H9 (cell line): ENCODE measurements at regions not wholly inside any gene's neighbourhood (a gene's known extent, or its start where the extent isn't known, plus 50 kb on each side); places are given as distances from the start of the nearest gene placed in this dataset.

ENCODE experiments used
- DNase-seq: peaks from one replicate; pipeline ENCODE4 v3.0.0-alpha.2; 2017
- H2AFZ ChIP-seq: one replicate; pipeline ENCODE4 v1.6.1; 2013; ENCODE audit warnings: mild to moderate bottlenecking, low read length, control low read depth, moderate library complexity
- H2AK5ac ChIP-seq: 2 replicates; pipeline ENCODE4 v1.6.1; 2013; ENCODE audit warnings: low read length, control low read depth, mixed read lengths; ENCODE audit not compliant: insufficient read length
- H2BK120ac ChIP-seq: one replicate; pipeline ENCODE4 v1.6.1; 2013; ENCODE audit warnings: low read depth, mild to moderate bottlenecking, low read length, control low read depth, inconsistent platforms; ENCODE audit not compliant: poor library complexity, severe bottlenecking
- H2BK12ac ChIP-seq: 2 replicates; pipeline ENCODE4 v1.6.1; 2013; ENCODE audit warnings: low read length, control low read depth, mixed read lengths, low read depth; ENCODE audit not compliant: insufficient read length
- H2BK15ac ChIP-seq: 2 replicates; pipeline ENCODE4 v1.6.1; 2013; ENCODE audit warnings: low read depth, low read length, control low read depth
- H2BK20ac ChIP-seq: one replicate; pipeline ENCODE4 v1.6.1; 2013; ENCODE audit warnings: low read depth, mild to moderate bottlenecking, low read length, control low read depth, inconsistent platforms; ENCODE audit not compliant: poor library complexity, severe bottlenecking
- H2BK5ac ChIP-seq: 2 replicates; pipeline ENCODE4 v1.6.1; 2013; ENCODE audit warnings: low read length, control low read depth, mixed read lengths; ENCODE audit not compliant: insufficient read length
- H3K14ac ChIP-seq: 2 replicates; pipeline ENCODE4 v1.6.1; 2013; ENCODE audit warnings: low read length, control low read depth; ENCODE audit not compliant: insufficient read depth
- H3K18ac ChIP-seq: 2 replicates; pipeline ENCODE4 v1.6.1; 2013; ENCODE audit warnings: low read depth, mild to moderate bottlenecking, mixed read lengths, low read length, control low read depth; ENCODE audit not compliant: insufficient read length
- H3K23ac ChIP-seq: 2 replicates; pipeline ENCODE4 v1.6.1; 2013; ENCODE audit warnings: low read length, control low read depth, mixed read lengths, low read depth; ENCODE audit not compliant: insufficient read length
- H3K23me2 ChIP-seq: 2 replicates; pipeline ENCODE4 v1.6.1; 2013; ENCODE audit warnings: low read depth, mild to moderate bottlenecking, mixed read lengths, low read length, control low read depth; ENCODE audit not compliant: insufficient read length, poor library complexity, severe bottlenecking
- H3K27ac ChIP-seq: 2 replicates; pipeline ENCODE4 v1.5.1; 2013; ENCODE audit warnings: low read length, control low read depth, mixed read lengths, low read depth; ENCODE audit not compliant: insufficient read length
- H3K27me3 ChIP-seq: 2 replicates; pipeline ENCODE4 v1.6.1; 2013; ENCODE audit warnings: low read length, control low read depth, inconsistent platforms; ENCODE audit not compliant: insufficient read depth
- H3K4ac ChIP-seq: 2 replicates; pipeline ENCODE4 v1.6.1; 2013; ENCODE audit warnings: low read depth, mild to moderate bottlenecking, control low read depth, inconsistent platforms, low read length, moderate library complexity
- H3K4me1 ChIP-seq: 2 replicates; pipeline ENCODE4 v1.6.1; 2013; ENCODE audit warnings: low read length, control low read depth, inconsistent platforms; ENCODE audit not compliant: insufficient read depth
- H3K4me2 ChIP-seq: 2 replicates; pipeline ENCODE4 v1.6.1; 2013; ENCODE audit warnings: low read length, control low read depth, mixed read lengths; ENCODE audit not compliant: insufficient read length, insufficient read depth
- H3K56ac ChIP-seq: 2 replicates; pipeline ENCODE4 v1.6.1; 2013; ENCODE audit warnings: low read depth, mild to moderate bottlenecking, mixed read lengths, low read length, control low read depth; ENCODE audit not compliant: insufficient read length
- H3K79me1 ChIP-seq: 2 replicates; pipeline ENCODE4 v1.6.1; 2013; ENCODE audit warnings: low read depth, mild to moderate bottlenecking, moderate library complexity, low read length, control low read depth, inconsistent platforms; ENCODE audit not compliant: insufficient read depth, poor library complexity, severe bottlenecking
- H3K79me2 ChIP-seq: 2 replicates; pipeline ENCODE4 v1.6.1; 2013; ENCODE audit warnings: low read length, control low read depth, inconsistent platforms; ENCODE audit not compliant: insufficient read depth
- H3K9ac ChIP-seq: 2 replicates; pipeline ENCODE4 v1.6.1; 2013; ENCODE audit warnings: low read length, control low read depth, mixed read lengths; ENCODE audit not compliant: insufficient read length; ENCODE audit errors: extremely low read depth
- H3K9me3 ChIP-seq: one replicate; pipeline ENCODE4 v1.6.1; 2013; ENCODE audit warnings: low read depth, low read length, inconsistent platforms; ENCODE audit not compliant: control insufficient read depth
- H3T11ph ChIP-seq: one replicate; pipeline ENCODE4 v1.6.1; 2013; ENCODE audit warnings: mild to moderate bottlenecking, low read length, control low read depth, inconsistent platforms
- H4K20me1 ChIP-seq: one replicate; pipeline ENCODE4 v1.6.1; 2013; ENCODE audit not compliant: control insufficient read depth, insufficient read length, insufficient read depth
- H4K5ac ChIP-seq: 2 replicates; pipeline ENCODE4 v1.6.1; 2013; ENCODE audit warnings: low read depth, mild to moderate bottlenecking, mixed read lengths, low read length, control low read depth; ENCODE audit not compliant: insufficient read length
- H4K8ac ChIP-seq: replicated peaks from 2 replicates; pipeline ENCODE4 v1.6.1; 2013; ENCODE audit warnings: low read length, control low read depth, mixed read lengths, low read depth; ENCODE audit not compliant: insufficient read length
- H4K91ac ChIP-seq: 2 replicates; pipeline ENCODE4 v1.6.1; 2013; ENCODE audit warnings: low read depth, mild to moderate bottlenecking, moderate library complexity, mixed read lengths, low read length, control low read depth; ENCODE audit not compliant: insufficient read length
- H3K27ac Mint-ChIP-seq, 3 experiments: 2 replicates in 2 of 3; 3 replicates in 1 of 3; pipeline ENCODE4 v1.8.0; 2020 to 2021; ENCODE audit warnings: mixed read lengths in 3 of 3, mild to moderate bottlenecking in 1 of 3, moderate library complexity in 1 of 3
- H3K27me3 Mint-ChIP-seq: 2 replicates; pipeline ENCODE4 v1.8.0; 2021; ENCODE audit warnings: low read depth, mild to moderate bottlenecking, moderate library complexity, mixed read lengths
- H3K36me3 Mint-ChIP-seq, 3 experiments: 2 replicates in 2 of 3; 3 replicates in 1 of 3; pipeline ENCODE4 v1.8.0; 2020 to 2021; ENCODE audit warnings: low read depth in 3 of 3, mixed read lengths in 3 of 3; ENCODE audit not compliant: insufficient read depth in 1 of 3
- H3K4me1 Mint-ChIP-seq, 2 experiments: 2 replicates each; pipeline ENCODE4 v1.8.0; 2020; ENCODE audit warnings: mixed read lengths in 2 of 2
- H3K4me3 Mint-ChIP-seq, 2 experiments: 2 replicates in 1 of 2; 3 replicates in 1 of 2; pipeline ENCODE4 v1.8.0; 2020 to 2021; ENCODE audit warnings: mild to moderate bottlenecking in 2 of 2, mixed read lengths in 2 of 2, moderate library complexity in 1 of 2
- H3K9me3 Mint-ChIP-seq, 2 experiments: 2 replicates in 1 of 2; 3 replicates in 1 of 2; pipeline ENCODE4 v1.8.0; 2020; ENCODE audit warnings: mild to moderate bottlenecking in 2 of 2, mixed read lengths in 2 of 2, moderate library complexity in 1 of 2
- CTCF ChIP-seq: fragments of 200-600 bp; sonication (generic); conservative IDR thresholded peaks from 3 replicates; pipeline ENCODE4 v1.8.0; 2021; ENCODE audit warnings: antibody characterized with exemption, mild to moderate bottlenecking
- WGBS: extraction: QIAGEN DNeasy Blood & Tissue Kit; methylation state at CpG from one replicate; pipeline ENCODE4 v1.1.7; 2013; ENCODE audit warnings: missing lambda C conversion rate, low lambda C conversion rate, mixed read lengths; ENCODE audit not compliant: insufficient read length; ENCODE audit errors: extremely low coverage; 5-methylcytosine and 5-hydroxymethylcytosine counted together

GRCh38 chr3:153753035-153753434, 368.2 kb upstream of the ARHGEF26 start:
- Histone ChIP-seq H2BK20ac (no peak overlapping the region), H4K20me1 (no peaks in the 10 kb centered on the region), H4K91ac (no peak overlapping the region), H2BK120ac (no peak overlapping the region), H3K27me3 (no peaks in the 10 kb centered on the region), H3K9ac (no peak overlapping the region), H3K18ac (no peak overlapping the region), H3K79me1 (no peaks in the 10 kb centered on the region), H3K23ac (no peak overlapping the region), H3K56ac (no peak overlapping the region), H2BK5ac (no peak overlapping the region), H3K23me2 (no peaks in the 10 kb centered on the region), H2AFZ (no peak overlapping the region), H3K79me2 (no peaks in the 10 kb centered on the region), H3K9me3 (no peaks in the 10 kb centered on the region), H3K4me1 (no peaks in the 10 kb centered on the region), H3K4ac (no peak overlapping the region), H3K27ac (no peak overlapping the region), H3T11ph (no peak overlapping the region), H4K8ac (no peak overlapping the region), H2BK12ac (no peak overlapping the region), H4K5ac (no peak overlapping the region), H2AK5ac (no peak overlapping the region), H2BK15ac (no peak overlapping the region), H3K4me2 (no peak overlapping the region), H3K14ac (no peak overlapping the region)
- Mint-ChIP-seq H3K27me3 (no peaks in the 10 kb centered on the region), H3K36me3 (no peaks in the 10 kb centered on the region), H3K9me3 (no peaks in the 10 kb centered on the region), H3K4me1 (peaks cover 2 to 4% of the 10 kb centered on the region in 2 experiments; a peak in 1 of 4 replicates), H3K4me3 (no peak overlapping the region), H3K27ac (no peak overlapping the region; a peak in 1 of 7 replicates)
- WGBS = no CpG with 5 or more reads among the region's 2 CpGs
- no peak for TF ChIP-seq CTCF
- no peak for DNase-seq
